ENCODE measurements at regions not wholly inside any gene's neighbourhood (a gene's known extent, or its start where the extent isn't known, plus 50 kb on each side); places are given as distances from the start of the nearest gene placed in this dataset.
"Not testable (repeated sequence)": the region's sequence is repeated elsewhere in the genome, so short reads cannot be mapped to it uniquely, and the experiment has no call there.

DNA sequence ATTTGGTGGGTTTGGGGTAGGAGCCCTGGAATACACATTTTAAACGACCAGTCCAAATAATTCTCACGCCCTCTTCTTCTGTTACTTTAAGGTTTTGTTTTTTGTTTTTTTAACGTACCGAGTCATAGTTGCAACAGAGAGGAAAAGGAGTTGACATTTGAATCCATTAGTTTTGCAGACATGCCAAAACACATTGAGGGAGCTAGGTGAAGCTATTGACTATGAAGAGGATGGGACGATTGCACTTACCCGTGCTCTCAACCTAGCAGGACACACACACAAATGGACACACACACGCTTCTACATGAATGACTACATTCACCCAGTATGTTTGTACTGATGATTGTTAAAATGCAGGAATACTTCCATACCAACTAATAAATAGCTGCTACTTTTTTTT lies 54.3 kb upstream of the CIT start:
- DNase-seq (ENCODE audit: low read depth): no peak

- no peak for DNase-seq (ENCODE audit: low read depth)
These were observed 55.8 kb upstream of the CIT start for GRCh38 chr12:119932921-119933320.

- not testable (repeated sequence) for DNase-seq (ENCODE audit: low read depth)
These were observed 54.3 kb upstream of the BICDL1 start for GRCh38 chr12:119934780-119935179.

DNA sequence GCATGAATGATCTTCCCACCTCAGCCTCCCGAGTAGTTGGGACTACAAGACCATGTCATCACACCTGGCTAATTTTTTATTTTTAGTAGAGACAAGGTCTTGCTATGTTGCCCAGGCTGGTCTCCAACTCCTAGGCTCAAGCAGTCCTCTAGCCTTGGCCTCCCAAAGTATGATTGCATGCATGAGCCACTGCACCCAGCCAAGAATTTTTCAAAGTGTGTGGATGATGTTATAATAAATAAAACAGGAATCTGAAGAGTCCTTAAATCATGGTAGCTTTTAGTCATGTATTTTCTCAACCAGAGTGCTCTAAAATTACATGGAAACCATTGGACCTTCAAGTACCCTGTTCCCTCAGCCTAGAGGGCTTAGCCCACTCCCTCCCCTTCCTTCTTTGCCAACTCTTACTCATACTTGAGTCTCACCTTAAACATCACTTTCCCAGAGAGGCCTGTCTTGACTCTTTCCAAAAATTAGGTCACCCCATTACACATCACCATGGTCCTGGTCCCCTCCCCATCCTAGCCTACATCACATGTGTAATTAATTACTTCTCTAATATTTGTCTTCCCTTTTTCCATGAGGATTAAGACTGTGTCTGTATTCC lies 52.2 kb upstream of the BICDL1 start:
- DNase-seq (ENCODE audit: low read depth): no peak

DNA sequence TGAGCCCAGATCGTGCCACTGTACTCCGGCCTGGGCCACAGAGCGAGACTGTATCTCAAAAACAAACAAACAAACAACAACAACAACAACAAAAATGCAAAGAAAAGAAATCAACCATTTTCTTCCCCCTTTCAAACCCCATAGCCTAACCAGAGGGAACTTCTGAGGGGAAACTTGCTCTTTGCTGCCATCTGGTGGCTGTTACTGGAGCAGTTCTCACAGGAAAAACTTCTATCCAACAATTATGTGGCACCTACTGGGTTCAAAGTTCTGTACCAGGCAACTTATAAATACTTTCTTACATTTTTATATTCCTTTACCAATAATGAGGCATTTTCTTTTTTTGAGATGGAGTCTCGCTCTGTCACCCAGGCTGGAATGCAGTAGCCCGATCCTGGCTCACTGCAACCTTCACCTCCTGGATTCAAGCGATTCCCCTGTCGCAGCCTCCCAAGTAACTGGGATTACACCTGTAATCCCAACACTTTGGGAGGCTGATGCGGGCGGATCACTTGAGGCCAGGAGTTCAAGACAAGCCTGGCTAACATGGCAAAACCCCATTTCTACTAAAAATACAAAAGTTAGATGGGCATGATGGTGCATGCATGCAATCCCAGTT lies 50.9 kb upstream of the BICDL1 start:
- peak; percentile 40 for DNase-seq (ENCODE audit: low read depth)

Data from activated T-helper 1 cell treated with Interleukin-2 at 50 U/mL for 16 hours (primary cell).